Prostate gland (tissue), 2 donors: ENCODE measurements at regions not wholly inside any gene's neighbourhood (a gene's known extent, or its start where the extent isn't known, plus 50 kb on each side); places are given as distances from the start of the nearest gene placed in this dataset.
"Not testable (repeated sequence)": the region's sequence is repeated elsewhere in the genome, so short reads cannot be mapped to it uniquely, and the experiment has no call there.

Source experiments
- POLR2A ChIP-seq: fragments of 450-650 bp; IDR thresholded peaks from one replicate; pipeline ENCODE4 v1.6.1; 2016; ENCODE audit warnings: antibody characterized with exemption, mild to moderate bottlenecking
- POLR2AphosphoS5 ChIP-seq: sonication (generic); formaldehyde crosslinking; IDR thresholded peaks from one replicate; pipeline ENCODE4 v1.6.1; 2017; ENCODE audit warnings: antibody characterized with exemption
- TF ChIP-seq, protein P1 (sequence below), 4 experiments: fragments of 200-600 bp in 2 of 4; fragments of 450-650 bp in 2 of 4; sonication (generic) in 2 of 4; IDR thresholded peaks; 1 replicate in 3 of 4; 2 replicates in 1 of 4; pipeline ENCODE4 v1.5.1; 2016 to 2019; ENCODE audit warnings: antibody characterized with exemption in 4 of 4, mild to moderate bottlenecking in 2 of 4, moderate library complexity in 2 of 4

DNA sequence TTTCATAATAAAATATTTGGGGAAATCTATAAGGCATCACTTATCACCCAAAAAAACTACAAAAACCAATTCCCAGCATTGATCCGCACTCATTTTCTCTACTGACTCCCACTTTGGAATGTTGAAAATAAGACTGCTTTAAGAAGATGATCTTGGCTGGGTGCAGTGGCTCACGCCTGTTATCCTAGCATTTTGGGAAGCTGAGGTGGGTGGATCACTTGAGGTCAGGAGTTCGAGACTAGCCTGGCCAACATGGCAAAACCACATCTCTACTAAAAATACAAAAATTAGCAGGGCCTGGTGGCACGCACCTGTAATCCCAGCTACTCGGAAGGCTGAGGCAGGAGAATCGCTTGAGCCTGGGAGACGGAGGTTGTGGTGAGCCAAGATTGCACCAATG is 50.0 kb upstream of the METTL9 start:
- TF ChIP-seq, protein P1, sequence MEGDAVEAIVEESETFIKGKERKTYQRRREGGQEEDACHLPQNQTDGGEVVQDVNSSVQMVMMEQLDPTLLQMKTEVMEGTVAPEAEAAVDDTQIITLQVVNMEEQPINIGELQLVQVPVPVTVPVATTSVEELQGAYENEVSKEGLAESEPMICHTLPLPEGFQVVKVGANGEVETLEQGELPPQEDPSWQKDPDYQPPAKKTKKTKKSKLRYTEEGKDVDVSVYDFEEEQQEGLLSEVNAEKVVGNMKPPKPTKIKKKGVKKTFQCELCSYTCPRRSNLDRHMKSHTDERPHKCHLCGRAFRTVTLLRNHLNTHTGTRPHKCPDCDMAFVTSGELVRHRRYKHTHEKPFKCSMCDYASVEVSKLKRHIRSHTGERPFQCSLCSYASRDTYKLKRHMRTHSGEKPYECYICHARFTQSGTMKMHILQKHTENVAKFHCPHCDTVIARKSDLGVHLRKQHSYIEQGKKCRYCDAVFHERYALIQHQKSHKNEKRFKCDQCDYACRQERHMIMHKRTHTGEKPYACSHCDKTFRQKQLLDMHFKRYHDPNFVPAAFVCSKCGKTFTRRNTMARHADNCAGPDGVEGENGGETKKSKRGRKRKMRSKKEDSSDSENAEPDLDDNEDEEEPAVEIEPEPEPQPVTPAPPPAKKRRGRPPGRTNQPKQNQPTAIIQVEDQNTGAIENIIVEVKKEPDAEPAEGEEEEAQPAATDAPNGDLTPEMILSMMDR (IDR thresholded peaks at IDR 0.05): not testable (repeated sequence)
- TF ChIP-seq POLR2A, POLR2AphosphoS5: not testable (repeated sequence)
